Activated CD4-positive, alpha-beta T cell treated with anti-CD3 and anti-CD28 coated beads, Interleukin-2, Interleukin-6, amounts not matched to agents 100 ng/mL and 50 ng/mL, durations not matched to agents 16 hours and 8 hours (primary cell): ENCODE measurements at regions not wholly inside any gene's neighbourhood (a gene's known extent, or its start where the extent isn't known, plus 50 kb on each side); places are given as distances from the start of the nearest gene placed in this dataset.
"Not testable (repeated sequence)": the region's sequence is repeated elsewhere in the genome, so short reads cannot be mapped to it uniquely, and the experiment has no call there.

ENCODE experiments used
- DNase-seq: peaks from one replicate; pipeline ENCODE4 v3.0.0-alpha.2; 2020

GRCh38 chr9:25255216-25255615 is 423.0 kb downstream of the TUSC1 start:
- no peak for DNase-seq

GRCh38 chr9:25254051-25254450 is 424.2 kb downstream of the TUSC1 start:
- DNase-seq = no peak

- DNase-seq = no peak
These were observed 436.8 kb downstream of the TUSC1 start for GRCh38 chr9:25241421-25241820.

DNA sequence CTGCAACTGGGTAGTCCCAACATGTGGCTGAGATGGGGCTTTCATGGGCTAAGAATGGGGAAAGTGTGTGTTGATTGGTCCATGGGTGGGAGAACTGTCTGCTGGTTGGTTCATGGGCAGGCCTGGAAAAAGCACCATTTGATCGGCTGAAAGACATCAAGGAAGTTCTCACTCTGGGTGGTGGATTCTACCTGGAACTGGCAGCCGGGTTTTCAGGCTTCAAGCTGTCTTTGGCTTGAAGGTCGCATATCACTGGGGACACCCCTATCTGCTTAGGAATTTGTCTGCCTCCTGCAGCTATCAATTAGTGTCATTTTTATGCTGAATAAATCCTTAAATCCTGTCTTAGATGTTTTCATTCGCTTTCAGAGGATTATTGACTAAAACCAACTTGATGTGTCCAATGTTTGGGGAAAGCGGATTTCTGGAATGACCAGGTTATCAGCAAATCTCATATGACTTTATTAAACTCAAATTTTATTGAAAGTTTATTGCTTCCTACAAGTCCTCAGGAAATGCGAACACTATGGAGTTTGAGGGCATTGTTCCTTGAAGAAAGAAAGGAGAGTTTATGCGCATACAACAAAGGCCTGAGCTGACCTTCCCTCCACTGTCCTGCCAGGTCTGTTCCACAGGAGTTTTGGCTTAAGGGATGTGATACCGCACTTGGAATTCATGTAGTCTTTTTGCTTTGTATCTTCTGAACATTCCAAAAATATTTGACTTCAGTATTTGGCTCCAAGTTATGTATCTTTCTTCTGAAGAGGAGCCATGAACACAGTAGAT is 451.1 kb downstream of the TUSC1 start:
- DNase-seq = no peak

- no peak for DNase-seq
These were observed 452.1 kb downstream of the TUSC1 start for GRCh38 chr9:25225938-25226760.

GRCh38 chr9:25224996-25225395 is 453.2 kb downstream of the TUSC1 start:
- no peak for DNase-seq

GRCh38 chr9:25224309-25224708 is 453.9 kb downstream of the TUSC1 start:
- DNase-seq = no peak

GRCh38 chr9:25212361-25212760 is 465.9 kb downstream of the TUSC1 start:
- no peak for DNase-seq

GRCh38 chr9:25207402-25208195 is 470.6 kb downstream of the TUSC1 start:
- DNase-seq = no peak

- no peak for DNase-seq
These were observed 472.2 kb downstream of the TUSC1 start for GRCh38 chr9:25206027-25206426.

- no peak for DNase-seq
These were observed 473.0 kb downstream of the TUSC1 start for GRCh38 chr9:25205285-25205684.

GRCh38 chr9:25177858-25178257 is 500.4 kb downstream of the TUSC1 start:
- no peak for DNase-seq

GRCh38 chr9:25129537-25129936 is 548.7 kb downstream of the TUSC1 start:
- DNase-seq = no peak

DNA sequence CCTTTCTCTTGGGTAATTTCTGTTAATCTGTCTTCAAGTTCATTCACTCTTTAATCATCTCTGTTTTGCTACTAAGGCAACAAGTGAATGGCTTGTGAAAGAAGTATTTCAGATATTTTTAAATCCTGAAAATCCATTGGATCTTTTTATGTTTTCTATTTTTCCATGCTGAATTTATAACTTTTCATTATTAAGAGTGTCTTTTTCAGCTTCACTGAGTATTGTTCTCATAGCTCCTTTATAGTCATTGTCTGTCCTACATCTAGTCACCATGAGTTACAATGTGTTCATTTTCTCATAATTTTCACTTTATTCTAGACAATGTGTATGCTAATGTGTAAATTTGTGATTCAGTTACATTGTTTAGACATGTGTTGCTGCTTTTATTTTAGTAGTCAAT is 556.4 kb downstream of the TUSC1 start:
- DNase-seq = no peak

DNA sequence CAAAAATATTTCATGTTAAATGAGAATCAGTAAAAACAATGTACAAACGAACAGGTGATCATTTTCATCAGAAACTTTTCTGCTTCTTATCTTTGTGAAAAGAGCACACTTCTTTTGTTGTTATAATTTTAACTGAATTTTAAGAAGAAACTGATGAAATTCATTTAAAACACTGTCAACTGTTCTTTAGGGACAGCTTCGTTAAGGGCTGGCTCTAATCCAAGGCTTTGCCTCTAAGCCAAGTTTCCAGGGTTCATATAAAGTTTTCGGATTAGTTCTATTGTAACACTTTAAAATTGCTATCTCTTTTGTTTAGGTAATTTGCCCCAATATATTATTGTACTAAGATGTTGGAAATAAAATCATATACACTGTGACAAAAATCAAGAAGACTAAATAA is 559.2 kb downstream of the TUSC1 start:
- no peak for DNase-seq

- DNase-seq = no peak
These were observed 560.5 kb downstream of the TUSC1 start for GRCh38 chr9:25117791-25118190.

DNA sequence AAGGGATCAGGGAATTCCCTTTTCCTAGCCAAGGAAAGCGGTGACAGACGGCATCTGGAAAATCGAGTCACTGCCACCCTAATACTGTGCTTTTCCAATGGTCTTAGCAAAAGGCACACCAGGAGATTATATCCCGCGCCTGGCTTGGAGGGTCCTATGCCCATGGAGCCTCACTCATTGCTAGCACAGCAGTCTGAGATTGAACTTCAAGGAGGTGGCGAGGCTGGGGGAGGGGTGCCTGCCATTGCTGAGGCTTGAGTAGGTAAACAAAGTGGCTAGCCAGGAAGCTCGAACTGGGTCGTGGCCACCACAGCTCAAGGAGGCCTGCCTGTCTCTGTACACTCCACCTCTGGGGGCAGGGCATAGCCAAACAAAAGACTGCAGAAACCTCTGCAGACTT is 556.5 kb upstream of the IZUMO3 start:
- DNase-seq = not testable (repeated sequence)

- no peak for DNase-seq
These were observed 548.8 kb upstream of the IZUMO3 start for GRCh38 chr9:25094518-25094917.

GRCh38 chr9:25078202-25078601 is 532.5 kb upstream of the IZUMO3 start:
- DNase-seq = no peak

GRCh38 chr9:25048098-25048724 is 502.5 kb upstream of the IZUMO3 start:
- no peak for DNase-seq

- DNase-seq = not testable (repeated sequence)
These were observed 499.8 kb upstream of the IZUMO3 start for GRCh38 chr9:25045469-25045868.

GRCh38 chr9:25029743-25030142 is 484.0 kb upstream of the IZUMO3 start:
- no peak for DNase-seq

DNA sequence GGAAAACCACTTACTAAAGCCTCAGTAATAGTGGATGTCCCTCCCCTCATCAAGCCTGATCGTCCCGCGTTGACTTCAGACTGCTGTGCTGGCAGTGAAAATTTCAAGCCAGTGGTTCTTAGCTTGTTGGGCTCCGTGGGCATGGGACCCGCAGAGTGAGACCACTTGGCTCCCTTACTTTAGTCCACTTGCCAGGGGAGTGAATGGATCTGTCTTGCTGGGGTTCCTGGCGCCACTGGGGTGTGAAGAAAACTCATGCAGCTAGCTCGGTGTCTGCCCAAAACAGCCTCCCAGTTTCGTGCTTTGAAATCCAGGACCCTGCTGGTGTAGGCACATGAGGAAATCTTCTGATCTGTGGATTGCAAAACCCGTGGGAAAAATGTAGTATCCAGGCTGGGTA is 480.0 kb upstream of the IZUMO3 start:
- no peak for DNase-seq
